Ramos (cell line): ENCODE measurements at regions not wholly inside any gene's neighbourhood (a gene's known extent, or its start where the extent isn't known, plus 50 kb on each side); places are given as distances from the start of the nearest gene placed in this dataset.
"Not testable (repeated sequence)": the region's sequence is repeated elsewhere in the genome, so short reads cannot be mapped to it uniquely, and the experiment has no call there.

ENCODE experiments used
- in situ Hi-C: fragments of 300-500 bp; cut with MboI; formaldehyde crosslinking; loops from one replicate; pipeline ENCODE4 v1.14.3; 2022; ENCODE audit warnings: low sequenced_read_pairs; ENCODE audit not compliant: unreplicated experiment

- in situ Hi-C loops, result loop anchor here (25.0 kb wide), 2 partner anchors 466 to 741 kb away; partner anchors contain the start of gene CEMIP2
Measured at GRCh38 chr9:71295928-71296327, 174.5 kb upstream of the TRPM3 start.

- in situ Hi-C loops, result loop anchor here (25.0 kb wide), 2 partner anchors 476 to 751 kb away; partner anchors contain the start of gene CEMIP2
Measured at GRCh38 chr9:71286146-71286545, 164.7 kb upstream of the TRPM3 start.

DNA sequence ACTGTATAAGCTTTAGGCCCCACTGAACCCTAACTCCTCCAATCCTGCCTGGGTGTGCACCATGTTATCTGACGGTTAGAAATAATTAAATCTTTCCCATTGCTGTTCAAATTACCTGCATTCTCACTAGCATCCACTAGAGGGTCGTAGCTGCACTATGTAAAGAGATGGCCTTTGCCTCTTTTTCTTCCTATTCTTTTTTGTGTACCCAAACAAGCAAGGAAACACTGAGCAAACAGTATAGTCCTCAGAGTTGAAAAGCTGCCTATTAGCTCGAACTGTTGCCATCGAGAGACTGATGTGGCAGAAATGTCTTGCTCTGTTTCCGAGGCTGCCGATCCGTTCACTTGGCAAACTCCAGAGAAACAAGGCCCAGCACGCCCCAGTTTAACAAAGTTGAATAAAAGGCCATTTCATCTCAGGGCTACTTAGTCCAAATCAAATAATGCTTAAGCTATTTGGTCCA lies 163.8 kb upstream of the TRPM3 start:
- in situ Hi-C loops, result loop anchor here (25.0 kb wide), 2 partner anchors 477 to 752 kb away; partner anchors contain the start of gene CEMIP2

DNA sequence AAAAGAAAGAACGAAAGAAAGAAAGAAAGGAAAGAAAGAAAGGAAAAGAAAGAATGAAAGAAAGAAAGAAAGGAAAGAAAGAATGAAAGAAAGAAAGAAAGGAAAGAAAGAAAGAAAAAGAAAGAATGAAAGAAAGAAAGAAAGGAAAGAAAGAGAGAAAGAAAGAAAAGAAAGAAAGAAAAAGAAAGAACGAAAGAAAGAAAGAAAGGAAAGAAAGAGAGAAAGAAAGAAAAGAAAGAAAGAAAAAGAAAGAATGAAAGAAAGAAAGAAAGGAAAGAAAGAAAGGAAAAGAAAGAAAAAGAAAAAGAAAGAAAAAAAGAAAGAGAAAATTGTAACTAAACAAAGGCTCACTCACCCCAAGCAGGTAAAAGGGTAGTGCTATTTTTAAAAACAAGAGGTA lies 160.7 kb upstream of the TRPM3 start:
- in situ Hi-C loops, result loop anchor here (25.0 kb wide), 2 partner anchors 480 to 755 kb away; partner anchors contain the start of gene CEMIP2

- in situ Hi-C loops, result loop anchor here (25.0 kb wide), 2 partner anchors 483 to 758 kb away; partner anchors contain the start of gene CEMIP2
Measured at GRCh38 chr9:71279151-71279739, 157.8 kb upstream of the TRPM3 start.

- in situ Hi-C loops, result no loop called here
Measured at GRCh38 chr9:71273613-71274012, 152.2 kb upstream of the TRPM3 start.

DNA sequence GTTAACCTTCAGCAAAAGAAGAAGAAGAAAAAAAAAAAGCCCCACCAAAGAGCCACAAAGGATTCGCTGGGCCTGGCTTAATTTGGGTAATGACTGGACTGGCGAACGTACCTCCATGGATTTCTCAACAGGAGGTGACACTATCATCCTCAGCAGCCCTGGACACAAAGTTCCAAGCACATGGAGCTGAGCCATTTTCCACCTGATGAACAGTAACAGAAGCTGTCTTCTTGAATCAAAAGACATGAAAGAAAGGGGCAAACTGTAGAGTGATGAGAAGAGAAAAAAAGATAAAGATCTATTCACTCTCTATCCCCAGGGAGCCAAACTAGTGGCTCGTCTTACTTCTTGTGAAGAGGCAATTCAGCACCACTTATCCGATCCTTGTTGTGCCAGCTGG lies 150.2 kb upstream of the TRPM3 start:
- in situ Hi-C loops, result no loop called here

DNA sequence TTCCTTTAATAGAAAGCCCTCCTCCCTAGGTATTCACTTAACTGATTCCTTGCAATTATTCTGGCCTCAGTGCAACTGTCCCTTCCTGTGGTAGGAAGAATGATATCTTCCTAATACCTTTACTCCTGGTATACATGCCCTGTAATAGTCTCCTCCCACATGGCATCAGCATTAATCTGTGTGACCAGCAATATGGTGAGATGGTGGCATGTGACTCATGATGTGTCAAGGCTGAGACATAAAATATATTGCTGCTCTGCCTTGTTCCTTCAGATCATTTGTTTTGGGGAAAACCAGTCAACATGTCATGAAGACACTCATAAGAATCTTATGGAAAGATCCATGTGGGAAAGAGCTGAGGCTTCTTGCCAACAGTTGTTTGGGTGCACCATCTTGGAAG lies 149.1 kb upstream of the TRPM3 start:
- in situ Hi-C loops, result no loop called here

DNA sequence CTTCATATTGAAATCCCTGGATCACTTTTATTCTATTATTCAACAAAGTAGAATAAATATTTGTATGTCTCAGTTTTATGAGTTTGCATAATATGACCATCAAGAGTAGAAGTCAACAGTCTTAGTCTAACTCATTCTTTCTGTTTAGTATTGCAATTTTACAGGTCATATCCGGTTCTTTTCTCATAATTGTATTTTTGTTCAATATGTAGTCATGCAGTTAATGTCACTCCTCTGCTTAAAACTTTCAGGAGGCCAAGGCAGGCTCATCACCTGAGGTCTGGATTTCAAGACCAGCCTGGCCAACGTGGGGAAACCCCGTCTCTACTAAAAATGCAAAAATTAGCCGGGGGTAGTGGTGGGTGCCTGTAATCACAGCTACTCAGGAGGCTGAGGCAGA lies 148.4 kb upstream of the TRPM3 start:
- in situ Hi-C loops, result no loop called here

DNA sequence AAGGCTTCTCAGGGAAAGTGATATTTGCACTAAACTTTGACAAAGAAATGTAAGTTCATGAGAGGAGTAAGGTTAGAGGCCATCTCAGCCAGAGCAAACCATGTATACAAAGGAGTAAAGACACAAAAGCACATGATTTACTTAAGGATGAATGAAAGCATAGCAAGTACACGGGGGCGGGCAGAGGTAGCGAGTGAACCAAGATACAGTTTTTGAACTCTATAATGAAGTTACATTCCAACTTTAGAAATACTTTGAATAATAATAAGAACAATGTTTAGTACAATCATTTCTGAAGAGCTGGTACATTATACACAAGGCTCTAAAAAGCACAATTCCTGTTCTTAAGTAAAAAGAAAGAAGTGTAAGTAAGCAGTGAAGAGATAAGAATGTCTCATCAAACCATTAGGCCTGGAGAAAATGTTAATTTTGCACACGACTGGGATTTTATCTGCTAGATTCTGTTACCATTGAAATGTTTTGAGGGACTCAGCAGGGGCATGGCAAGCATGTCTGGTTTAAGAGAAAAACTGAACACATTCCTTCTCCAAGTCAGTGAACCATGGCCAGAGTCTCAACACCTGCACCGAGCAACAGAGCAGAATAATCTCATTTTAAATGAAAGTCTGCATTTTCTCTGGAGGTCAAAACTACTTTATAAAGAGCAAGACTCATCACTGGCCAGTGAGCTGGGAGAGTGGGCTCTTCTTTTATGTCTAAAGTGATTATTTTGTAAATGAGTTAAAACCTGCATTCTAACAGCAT lies 147.6 kb upstream of the TRPM3 start:
- in situ Hi-C loops, result no loop called here

DNA sequence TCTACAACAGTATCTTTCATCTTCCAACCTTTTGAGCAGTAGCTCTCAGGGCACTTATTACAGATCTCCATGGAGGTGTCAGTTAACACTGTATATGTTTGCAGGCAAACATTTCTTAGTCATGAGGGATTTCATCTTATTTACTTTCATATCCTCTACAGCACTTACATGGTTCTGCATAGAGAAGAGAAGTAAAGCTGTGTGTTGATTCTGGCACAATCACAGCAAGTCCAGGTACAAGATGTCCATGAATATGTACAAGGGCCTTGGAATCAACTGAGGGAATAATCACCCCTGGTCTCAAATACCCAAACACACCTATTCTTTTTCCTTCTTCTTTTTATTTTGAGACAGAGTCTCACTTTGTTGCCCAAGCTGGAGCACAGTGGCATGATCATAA lies 142.0 kb upstream of the TRPM3 start:
- in situ Hi-C loops, result no loop called here

- in situ Hi-C loops, result not testable (repeated sequence)
Measured at GRCh38 chr9:71260419-71260818, 139.0 kb upstream of the TRPM3 start.

DNA sequence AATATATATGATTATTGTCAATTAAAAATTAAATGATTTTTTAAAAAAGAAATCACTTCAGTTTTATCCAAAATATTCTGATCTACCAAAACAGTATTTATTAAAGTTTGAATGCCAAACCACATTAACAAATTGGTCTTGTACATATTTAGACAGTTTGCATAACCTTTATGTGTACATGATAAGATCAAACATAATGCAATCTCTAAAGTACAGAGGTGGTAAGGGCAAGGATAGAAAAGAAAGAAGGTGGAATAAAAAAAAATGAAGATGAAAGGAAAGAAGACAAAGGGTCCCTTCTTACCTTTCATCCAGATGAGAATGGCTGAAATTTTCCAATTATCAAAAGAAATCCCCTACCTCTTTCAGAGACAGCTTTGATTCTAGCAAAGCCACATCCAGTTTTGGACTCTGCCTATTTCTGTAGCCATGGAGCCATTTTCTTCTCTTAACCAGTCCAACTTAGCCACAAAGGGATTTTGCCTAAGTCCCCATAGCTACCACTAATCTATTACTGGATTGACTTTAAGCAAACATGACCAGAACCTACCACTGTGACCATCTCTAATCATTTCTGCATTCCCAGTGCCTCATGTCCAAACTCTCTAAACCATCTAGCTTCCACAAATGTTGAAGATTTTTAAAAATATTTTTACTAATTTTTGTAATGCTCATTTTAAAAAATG lies 133.3 kb upstream of the TRPM3 start:
- in situ Hi-C loops, result no loop called here

- in situ Hi-C loops, result no loop called here
Measured at GRCh38 chr9:71253011-71253410, 131.6 kb upstream of the TRPM3 start.

DNA sequence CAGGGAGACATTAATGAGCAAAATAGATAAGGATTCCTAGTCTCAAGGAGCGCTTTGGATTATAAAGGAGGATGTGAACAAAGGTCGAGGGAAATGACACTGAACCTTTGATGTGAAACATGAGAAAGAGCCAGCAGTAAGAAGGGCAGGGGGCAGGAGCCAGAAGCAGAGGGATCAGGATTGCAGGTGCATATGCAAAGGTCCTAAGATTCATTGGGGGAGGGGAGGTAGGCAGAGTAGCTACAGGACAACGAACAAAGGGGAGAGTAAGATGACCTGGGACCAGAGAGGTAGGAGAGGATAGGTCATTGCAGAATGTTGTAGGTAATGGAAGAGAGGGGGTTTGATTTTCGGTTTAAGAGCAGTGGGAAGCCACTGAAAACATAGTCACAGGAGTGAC lies 129.2 kb upstream of the TRPM3 start:
- in situ Hi-C loops, result no loop called here

DNA sequence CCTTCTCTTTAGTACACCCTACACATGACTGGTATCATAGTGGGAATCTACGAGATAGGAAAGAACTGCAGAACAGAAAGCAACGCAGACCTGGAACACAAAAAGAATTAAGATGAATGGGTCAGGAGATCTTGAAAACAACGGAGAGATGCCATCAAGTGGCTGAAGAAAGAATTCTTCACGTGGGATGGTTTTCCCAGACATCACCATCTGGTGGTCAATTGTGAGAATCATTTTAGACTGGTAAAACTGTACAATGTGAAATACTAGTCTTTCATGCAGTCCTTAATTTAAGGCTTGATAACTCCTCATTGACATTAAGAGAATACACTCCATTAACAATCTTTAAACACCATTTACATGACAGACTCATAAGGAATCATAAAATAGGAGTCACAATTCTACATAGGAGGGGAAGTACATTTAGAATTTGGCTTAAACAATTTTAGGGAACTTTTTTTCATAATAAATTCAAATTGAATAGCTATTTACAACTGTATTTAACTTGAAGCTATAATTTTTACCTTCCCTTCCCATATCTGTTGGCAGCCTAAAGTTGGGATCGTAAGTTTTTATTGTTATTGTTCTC lies 128.4 kb upstream of the TRPM3 start:
- in situ Hi-C loops, result no loop called here

DNA sequence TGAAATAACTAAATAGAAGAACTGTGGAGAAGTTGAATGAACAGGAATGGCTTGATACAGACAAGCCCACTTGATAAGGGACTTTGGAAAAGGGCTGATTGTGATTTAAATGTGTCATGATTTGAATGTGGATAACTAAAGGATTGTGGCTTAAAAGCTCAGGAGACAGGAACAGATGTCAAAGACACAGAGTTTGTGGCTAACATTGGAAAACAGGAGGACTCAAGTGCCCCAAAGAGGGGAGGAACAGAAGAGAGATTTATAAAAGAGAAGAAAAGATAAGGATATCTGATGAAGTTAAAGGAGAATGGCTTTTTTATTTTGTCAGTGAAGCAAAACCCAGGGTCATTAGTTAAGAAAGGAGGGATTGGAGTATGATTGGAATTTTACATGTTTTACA lies 124.2 kb upstream of the TRPM3 start:
- in situ Hi-C loops, result no loop called here

DNA sequence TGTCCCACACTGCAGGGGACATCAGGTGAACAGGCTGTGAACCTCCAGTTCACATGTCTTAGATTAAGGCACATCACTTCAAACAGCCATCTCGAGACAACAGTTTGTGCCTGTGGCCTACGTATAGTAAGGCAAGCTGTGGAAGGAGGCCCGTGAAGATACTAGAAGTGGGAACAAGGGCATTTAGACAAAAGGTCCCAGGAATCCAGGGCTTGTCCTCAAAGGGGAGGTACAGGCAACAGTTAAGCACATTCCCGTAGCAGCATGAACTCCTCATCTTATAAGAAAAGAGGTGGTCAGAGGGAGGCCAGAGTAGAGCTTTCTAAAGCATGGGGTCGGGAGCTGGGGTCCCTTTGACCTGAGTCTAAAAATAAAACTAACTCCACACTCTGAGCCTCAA lies 122.5 kb upstream of the TRPM3 start:
- in situ Hi-C loops, result no loop called here

- in situ Hi-C loops, result no loop called here
Measured at GRCh38 chr9:71242081-71242480, 120.7 kb upstream of the TRPM3 start.

GRCh38 chr9:71237051-71237450 lies 115.6 kb upstream of the TRPM3 start:
- in situ Hi-C loops, result no loop called here

GRCh38 chr9:71233646-71234045 lies 112.2 kb upstream of the TRPM3 start:
- in situ Hi-C loops, result no loop called here
